Esophagus squamous epithelium (tissue), 4 donors: ENCODE measurements at regions not wholly inside any gene's neighbourhood (a gene's known extent, or its start where the extent isn't known, plus 50 kb on each side); places are given as distances from the start of the nearest gene placed in this dataset.

ENCODE experiments used
- POLR2A ChIP-seq, 4 donors: fragments of 450-650 bp; IDR thresholded peaks; one replicate each; pipeline ENCODE4 v1.6.1; 2017; ENCODE audit warnings: antibody characterized with exemption in 4 of 4, mild to moderate bottlenecking in 4 of 4, moderate library complexity in 3 of 4
- TF ChIP-seq, protein P1 (sequence below), 6 experiments: fragments of 450-650 bp in 4 of 6; fragments of 200-600 bp in 2 of 6; sonication (generic) in 2 of 6; IDR thresholded peaks; one replicate each; pipeline ENCODE4 v1.5.1; 2016 to 2019; ENCODE audit warnings: antibody characterized with exemption in 6 of 6, mild to moderate bottlenecking in 4 of 6, moderate library complexity in 4 of 6

DNA sequence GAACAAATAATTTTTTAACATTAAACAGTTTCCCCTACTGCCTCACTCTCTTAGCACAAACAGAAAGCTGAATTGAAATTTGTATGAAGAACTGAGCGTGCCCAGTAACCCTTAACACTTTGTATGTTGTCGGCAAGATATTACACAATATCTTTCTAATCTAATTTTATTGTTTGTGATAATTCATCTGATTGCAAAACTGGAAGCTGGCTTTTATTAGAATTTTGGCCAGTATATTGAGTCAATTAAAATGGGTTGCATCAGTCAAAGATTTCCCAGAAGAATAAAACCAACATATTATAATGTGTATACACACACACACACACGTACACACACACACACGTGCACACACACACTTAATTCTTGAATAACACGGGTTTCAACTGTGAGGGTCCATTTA, 2332.1 kb downstream of the PCDH7 start:
- no peak for TF ChIP-seq POLR2A (IDR thresholded peaks at IDR 0.05)
- TF ChIP-seq, protein P1, sequence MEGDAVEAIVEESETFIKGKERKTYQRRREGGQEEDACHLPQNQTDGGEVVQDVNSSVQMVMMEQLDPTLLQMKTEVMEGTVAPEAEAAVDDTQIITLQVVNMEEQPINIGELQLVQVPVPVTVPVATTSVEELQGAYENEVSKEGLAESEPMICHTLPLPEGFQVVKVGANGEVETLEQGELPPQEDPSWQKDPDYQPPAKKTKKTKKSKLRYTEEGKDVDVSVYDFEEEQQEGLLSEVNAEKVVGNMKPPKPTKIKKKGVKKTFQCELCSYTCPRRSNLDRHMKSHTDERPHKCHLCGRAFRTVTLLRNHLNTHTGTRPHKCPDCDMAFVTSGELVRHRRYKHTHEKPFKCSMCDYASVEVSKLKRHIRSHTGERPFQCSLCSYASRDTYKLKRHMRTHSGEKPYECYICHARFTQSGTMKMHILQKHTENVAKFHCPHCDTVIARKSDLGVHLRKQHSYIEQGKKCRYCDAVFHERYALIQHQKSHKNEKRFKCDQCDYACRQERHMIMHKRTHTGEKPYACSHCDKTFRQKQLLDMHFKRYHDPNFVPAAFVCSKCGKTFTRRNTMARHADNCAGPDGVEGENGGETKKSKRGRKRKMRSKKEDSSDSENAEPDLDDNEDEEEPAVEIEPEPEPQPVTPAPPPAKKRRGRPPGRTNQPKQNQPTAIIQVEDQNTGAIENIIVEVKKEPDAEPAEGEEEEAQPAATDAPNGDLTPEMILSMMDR (IDR thresholded peaks at IDR 0.05), result no peak
